SKM-1 (cell line): ENCODE measurements at regions not wholly inside any gene's neighbourhood (a gene's known extent, or its start where the extent isn't known, plus 50 kb on each side); places are given as distances from the start of the nearest gene placed in this dataset.
"Not testable (repeated sequence)": the region's sequence is repeated elsewhere in the genome, so short reads cannot be mapped to it uniquely, and the experiment has no call there.

Experiments used
- DNase-seq: peaks from one replicate; lab custom pipeline; 2025; ENCODE audit not compliant: unreplicated experiment; lab: John Stamatoyannopoulos, UW

DNA sequence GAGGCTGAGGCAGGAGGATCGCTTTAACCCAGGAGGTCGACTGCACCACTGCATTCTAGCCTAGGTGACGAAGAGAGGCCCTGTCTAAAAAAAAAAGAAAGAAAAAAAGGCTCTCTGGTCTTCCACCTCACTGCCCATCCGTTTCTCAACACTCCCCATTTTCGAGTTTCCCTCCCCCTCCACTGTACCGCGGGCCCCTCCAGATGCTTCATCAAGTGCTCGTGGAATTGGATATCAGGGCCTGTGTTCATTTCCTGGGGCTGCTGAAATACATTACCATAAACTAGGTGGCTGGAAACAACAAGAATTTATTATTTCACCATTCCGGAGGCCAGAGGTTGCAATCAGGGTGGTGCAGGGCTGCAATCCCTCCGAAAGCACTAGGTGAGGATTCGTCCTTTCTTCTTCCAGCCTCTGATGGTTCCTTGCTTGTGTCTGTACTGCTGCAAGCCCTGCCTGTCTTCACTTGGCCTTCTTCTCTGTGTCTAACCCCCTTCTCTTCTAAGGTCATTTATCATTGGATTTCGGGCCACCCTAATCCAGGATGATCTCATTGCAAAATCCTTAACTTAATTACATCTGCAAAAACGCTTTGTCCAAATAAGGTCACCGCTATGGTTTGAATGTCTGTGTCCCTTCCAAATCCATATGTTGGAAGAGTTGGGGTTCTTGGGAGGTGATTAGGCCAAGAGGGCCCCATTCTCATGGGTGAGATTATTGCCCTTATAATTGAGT, 135.1 kb downstream of the CRLF3 start:
- DNase-seq = not testable (repeated sequence)

DNA sequence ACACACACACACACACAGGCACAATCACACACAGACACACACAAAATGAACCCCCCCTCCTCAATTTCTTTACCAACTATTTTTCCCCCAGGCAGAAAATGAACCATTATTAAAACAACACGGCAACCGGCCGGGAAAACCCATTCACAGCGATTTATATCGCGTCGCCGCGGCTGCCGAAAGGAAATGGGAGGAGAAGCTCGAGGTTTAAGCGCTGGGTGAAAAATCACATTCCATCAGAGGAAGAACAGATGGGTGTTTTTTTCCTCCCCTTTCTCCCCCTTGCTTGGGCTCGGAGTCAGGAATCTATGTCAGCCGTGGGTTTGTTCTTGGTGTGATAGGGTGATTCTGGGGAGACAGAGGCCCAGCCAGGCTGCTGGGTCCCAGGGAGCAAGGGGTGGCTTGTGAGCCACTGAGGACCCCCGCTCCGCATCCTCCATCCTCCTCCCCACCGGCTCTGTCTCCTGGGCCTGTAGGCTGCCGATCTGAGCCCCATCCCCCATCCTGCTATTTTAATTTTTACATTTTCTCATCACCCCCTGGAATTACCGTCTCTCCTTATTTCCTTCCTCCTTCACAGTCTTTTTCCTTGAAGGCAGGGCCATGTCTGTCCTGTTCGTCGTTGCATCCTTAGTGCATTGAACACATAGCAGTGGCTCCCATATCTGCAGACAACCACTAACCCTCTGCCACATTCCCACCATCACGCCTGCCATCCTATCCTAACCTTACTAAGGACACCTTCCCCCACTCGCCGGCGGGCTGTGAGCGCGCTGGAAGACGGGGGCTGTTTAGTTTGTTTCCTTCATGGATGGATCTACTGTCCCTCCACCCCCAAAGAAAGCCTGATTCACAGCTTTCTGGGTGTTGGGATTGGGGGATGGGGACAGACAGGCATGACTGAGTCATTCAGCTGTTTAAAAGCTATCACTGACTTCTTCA, 137.7 kb downstream of the CRLF3 start:
- not testable (repeated sequence) for DNase-seq

DNA sequence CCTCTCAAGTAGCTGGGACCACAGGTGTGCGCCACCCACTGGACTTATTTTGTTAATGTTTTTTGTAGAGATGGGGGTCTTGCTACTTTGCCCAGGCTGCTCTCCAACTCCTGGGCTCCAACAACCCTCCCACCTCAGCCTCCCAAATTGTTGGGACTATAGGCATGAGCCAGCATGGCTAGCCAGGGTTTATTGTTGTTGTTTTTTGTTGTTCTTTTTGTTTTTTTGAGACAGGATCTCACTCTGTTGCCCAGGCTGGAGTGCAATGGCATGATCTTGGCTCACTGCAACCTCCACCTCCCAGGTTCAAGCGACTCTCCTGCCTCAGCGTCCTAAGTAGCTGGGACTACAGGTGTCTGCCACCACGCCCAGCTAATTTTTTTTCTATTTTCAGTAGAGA, 142.2 kb downstream of the CRLF3 start:
- DNase-seq = not testable (repeated sequence)

DNA sequence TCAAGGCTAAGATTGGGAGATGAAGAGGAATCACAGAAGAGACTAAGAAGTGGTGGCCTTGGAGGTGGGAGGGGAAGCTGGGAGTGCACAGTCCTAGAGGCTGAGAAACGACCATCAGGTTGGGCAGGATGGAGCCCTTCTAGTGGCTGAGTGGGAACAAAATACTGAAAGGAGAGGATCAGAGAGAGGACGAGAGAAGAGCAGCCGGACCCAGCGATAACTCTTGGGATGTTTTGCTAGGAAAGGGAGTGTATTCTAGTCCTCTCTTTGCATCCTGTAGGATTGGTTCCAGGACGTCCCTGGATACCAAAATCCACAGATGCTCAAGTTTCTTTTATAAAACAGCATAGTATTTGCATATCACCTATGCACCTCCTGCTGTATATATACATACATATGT, 143.8 kb downstream of the CRLF3 start:
- DNase-seq = not testable (repeated sequence)

DNA sequence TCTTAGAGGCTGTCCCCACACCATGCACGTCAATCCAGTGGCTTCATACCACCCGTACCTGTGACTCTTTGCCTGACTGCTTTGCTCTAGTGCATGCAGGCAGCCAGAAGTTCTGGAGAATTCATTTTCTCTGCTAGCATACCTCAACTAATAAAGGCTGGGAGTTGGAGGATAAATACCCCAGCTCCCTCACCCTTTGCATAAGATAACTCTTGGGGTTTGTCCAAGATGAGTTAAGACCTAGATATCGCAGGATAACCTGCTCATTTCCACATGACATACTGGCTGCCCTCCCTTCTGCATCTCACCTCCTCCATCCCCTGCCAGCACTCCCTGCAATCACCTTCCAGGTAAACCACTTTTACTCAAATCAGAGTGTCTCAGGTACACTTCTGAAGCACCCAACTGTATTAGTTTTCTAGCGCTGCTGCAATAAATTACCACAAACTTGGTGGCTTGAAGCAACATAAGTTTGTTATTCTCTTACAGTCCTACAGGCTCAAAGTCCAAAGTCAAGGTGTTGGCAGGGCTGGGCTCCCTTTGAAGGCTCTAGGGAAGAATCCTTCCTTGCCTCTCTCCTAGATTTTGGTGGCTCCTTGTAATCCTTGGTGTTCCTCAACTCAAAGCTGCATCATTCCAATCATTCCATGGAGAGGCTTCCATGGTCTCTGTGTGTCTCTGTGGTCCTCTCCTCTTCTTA, 146.8 kb downstream of the CRLF3 start:
- no peak for DNase-seq

DNA sequence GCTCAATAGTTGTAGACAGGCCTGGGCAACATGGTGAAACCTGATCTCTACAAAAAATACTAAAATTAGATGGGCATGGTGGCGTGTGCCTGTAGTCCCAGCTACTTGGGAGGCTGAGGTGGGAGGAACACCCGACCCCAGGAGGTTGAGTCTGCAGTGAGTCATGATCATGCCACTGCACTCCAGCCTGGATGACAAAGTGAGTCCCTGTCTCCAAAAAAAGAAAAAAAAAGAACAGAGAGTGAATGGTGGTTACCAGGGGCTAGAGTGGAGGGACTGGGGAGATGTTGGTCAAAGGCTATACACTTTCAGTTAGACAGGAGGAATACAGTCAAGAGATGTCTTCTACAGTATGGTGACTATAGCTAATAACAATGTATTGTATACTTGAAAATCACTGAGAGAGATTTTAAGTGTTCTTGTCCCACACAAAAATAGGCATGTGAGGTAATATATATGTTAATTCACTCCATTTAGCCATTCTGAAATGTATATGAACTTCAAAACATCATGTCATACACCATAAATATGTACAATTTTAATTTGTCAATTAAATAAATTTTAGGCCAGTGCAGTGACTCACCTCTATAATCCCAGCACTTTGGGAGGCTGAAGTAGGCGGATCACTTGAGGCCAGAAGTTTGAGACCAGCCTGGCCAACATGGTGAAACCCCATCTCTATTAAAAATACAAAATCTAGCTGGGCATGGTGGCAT, 148.6 kb downstream of the CRLF3 start:
- DNase-seq = not testable (repeated sequence)

DNA sequence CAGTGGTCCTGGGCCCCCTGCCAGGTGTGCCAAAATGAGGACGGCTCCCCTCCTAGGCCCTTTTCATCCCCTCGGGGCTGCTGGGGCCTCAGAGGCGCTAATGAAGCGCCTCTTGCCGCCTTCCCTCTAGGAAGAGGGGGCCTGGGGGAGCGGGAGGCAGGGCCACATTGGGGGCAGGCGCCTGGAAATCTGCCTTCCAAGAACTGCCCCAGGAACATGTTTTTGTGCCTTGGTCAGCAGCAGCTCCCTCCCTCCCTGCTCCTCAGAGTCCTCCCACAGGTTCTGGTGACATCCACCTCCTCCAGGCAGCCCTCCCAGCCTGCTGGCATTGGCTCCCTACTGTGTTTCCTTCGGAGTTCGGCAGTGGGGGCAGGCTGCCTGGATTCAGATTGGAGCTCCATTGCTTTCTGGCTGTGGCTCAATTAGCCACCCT, 155.3 kb downstream of the CRLF3 start:
- DNase-seq = not testable (repeated sequence)

DNA sequence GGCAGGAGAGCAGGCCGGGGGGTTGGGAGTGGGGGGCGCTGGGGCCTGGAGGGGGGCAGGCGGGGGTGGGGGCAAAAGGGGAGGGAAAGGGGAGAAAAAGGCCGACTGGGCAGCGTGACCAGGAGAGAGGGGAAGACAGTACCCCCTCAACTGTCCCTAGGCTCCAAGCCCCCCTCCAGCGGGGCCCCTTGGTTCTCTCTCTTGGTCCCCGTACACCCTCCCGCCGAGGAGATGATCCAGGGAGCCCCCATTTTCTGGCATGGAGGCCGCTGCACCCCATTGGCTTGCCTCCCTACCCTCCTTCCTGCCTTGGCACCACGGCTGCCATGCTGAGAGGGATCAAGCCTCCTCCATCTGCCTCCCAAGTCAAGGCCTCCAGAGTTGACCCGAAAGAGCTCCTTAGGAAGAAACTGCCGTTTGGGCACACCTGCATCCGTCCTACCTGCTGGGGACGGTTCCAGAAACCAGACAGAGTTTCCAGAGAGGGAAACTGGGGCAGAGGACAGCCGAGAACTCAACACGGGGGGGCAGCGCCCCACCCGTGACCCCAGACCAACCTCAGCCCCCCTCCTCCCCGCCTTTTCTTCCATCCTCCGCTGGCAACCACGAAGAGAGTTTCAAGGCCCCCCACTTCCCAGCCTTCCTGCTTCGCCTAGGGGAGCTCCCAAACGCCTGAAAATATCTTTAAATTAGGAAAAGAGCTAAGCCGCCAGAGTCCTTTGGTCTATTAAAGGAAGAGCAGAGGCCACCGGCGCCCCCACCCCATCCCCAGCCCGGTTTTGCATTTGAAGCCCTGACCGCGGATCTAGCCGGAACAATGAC, 155.9 kb downstream of the CRLF3 start:
- not testable (repeated sequence) for DNase-seq

DNA sequence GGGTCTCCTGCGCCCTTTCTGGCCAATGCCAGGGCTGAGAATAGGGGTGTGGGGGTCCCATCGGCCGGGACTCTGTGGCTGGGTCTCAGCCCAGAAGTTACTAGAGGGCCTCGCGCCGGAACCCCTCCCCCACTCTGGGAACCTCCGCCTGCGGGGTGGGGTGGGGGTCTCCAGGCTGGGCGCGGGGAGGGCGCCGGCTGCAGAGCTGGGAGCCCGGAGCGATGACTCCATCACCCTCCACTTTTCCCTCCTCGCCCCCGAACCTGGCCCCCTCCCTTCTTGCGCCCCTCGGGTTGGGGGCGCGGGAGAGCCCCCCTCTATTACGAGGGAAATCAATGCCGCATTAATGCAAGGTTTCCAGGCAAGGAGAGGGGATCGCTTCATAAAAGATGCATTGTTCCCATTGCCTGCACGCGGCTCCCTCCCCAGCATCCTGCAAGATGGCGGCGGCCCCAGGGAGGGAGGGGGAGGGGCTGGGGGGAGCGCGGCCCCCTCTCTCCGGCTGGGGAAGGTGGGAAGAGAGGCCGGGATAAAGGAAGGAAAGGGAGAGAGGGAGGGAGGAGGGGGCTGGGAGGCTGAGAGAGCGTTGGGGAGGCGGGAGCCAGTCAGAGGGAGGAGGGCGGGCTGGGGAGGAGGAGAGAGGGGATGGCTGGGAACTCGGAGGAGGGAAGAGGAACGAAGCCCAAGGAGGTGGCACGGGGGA, 156.7 kb downstream of the CRLF3 start:
- DNase-seq = not testable (repeated sequence)

DNA sequence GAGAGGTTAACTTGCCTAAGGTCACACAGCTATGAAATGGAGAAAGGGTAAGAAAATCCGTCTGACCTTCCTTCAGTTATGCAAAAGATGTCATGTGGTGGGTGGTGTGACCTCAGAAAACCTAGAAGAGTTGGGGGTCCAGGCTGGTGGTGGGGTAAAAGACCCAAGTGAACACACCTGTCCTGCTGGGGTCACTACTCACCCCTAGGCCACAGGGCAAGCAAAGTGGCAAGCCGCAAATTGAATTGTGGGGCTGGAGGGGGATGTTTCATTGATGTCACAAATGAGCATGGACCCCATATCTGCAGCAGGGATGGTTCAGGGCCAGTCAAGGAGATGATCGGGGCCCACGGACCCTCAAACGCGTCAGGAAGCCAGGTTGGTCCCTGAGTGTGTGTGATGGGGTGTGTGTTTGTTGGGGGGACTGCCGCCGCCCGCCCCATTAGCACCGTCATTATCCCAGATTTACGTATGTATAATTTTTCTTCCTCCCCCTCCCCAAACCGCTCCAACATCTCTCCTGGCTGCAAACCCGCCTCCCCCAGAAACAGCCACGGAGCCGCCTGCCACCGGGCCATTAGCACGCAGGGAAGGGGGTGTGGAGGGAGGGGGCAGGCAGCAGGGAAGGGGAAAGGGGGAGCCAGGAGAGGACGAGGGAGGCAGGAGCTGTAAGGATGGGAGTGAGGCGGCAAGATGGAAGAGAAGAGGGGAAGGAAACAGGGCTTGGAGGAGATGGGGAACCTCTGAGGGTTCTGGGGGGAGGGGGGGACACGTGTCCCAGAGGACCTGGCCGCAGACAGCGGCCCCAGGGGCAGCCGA, 157.4 kb downstream of the CRLF3 start:
- not testable (repeated sequence) for DNase-seq

DNA sequence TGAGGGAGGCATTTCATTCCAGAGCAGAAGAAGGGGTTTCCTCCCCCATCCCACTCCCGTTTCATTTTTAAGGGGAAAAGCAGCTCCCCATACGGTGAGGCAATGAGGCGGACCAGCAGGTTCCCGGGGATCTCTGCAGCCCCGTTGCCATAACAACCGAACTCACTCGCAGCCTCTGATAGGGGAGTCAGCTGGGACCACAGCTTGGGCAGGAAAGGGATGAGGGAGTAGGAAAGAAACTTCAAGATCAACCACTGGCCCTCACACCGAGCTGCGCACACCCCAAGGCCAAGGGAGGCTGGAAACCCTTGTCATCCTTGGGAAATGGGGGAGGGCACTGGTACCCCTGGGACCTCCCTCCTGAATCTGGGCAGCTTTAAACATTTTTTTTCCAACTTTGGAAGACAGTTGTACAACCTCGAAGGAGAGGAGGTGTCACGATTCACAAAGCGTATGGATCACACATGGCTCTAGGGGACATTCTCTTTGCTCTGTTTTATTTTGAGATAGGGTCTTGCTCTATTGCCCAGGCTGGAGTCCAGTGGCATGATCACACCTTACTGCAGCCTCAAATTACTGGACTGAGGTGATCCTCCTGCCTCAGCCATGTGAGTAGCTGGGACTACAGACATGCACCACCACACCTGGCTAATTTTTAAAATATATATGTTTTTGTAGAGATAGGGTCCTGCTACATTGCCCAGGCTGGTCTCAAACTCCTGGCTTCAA, 160.6 kb downstream of the CRLF3 start:
- not testable (repeated sequence) for DNase-seq

DNA sequence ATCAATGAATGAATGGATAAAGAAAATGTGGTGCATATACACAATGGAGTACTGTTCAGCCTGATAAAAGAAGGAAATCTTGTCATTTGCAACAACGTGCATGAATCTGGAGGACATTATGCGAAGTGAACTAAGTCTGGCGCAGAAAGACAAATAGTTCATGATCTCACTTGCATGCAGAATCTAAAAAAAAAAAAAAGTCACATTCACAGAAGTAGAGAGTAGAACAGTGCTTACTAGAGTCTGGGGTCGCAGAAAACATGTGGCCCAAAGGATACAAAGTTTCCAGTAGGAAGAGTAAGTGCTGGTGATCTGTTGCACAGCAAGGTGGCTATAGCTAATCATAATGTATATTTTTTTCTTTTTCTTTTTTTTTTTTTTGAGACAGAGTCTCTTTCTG, 167.3 kb downstream of the CRLF3 start:
- DNase-seq = not testable (repeated sequence)

DNA sequence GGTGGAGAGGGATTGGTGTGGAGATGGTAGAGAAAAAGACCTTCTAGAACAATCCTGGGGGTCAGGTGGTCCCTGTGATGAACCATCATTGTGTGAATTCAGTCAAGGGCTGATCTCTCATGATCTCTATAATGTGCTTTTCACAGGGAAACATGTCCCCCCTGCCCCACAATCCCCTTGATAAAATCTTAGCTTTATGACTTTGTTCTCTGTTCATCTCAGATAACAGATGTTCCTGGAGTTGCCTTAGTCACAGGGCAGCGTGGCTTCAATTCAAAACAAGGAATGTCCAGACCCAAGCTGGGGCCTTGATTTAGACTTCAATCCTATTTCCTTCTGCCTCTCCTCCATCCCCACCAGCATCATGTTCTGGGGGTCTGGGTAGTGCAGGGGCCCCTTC, 171.5 kb downstream of the CRLF3 start:
- DNase-seq = not testable (repeated sequence)

DNA sequence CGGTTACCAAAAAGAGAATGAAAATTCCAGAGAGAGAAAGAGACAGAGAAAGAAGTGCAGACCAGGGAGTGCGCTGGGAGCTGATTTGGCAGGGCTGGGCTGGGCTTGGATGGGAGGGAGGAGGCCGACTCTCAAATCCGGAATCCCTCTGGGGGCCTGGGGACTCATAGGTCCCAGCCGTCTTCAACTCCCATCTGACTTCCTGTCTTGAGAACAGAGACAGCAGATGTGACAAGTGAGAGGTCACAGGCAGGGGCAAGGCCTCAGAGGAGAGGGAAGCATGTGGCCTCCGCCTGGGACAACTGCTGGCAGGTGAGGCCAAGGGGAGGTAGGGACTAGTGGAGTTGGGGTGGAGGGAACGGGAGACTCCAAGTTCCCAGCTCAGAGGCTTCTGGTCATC, 172.9 kb downstream of the GOSR1 start:
- DNase-seq = not testable (repeated sequence)

DNA sequence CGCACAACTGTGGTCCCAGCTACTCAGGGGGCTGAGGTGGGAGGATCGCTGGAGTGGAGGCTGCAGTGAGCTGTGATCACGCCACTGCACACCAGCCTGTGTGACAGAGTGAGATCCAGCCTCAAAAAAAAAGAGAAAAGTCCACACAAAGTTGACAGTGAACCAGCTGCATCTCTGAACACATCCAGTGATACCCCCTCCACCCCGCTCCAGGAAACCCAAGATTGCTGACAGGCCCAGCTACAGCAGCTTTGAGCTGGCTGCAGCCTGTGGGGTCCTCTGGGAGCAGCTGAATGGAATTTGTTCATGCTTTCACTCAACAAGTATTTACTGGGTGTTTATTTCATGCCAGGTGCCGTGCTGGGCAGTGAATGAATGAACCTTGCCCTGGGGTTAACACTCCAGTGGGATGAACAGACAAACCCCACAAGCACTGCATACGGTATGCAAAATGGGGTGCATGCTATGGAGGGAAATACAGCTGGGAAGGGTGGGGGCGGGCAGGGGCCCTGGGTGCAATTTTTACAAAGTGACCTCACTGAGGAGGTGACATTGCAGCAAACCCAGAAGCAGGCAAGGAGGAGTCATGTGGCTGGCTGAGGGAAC, 170.9 kb downstream of the GOSR1 start:
- not testable (repeated sequence) for DNase-seq

DNA sequence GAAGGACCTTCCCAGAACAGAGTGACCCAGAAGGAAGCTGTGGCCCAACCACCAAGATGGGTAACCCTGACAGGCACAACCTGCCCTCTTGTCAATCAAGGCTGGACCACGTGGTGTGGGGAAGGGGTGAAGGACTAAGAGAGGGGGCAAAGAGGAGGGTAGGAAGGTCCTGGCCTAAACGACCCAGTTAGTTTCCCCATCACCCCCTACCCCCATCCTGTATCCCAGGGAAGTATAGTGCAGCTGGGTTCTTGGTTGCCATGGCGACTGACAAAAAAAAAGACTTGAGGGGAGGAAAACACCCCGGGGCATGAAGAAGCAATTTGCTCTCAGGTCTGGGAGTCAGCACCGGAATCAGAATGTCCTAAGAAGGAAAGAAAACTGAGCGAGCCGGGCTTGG, 168.7 kb downstream of the GOSR1 start:
- not testable (repeated sequence) for DNase-seq

DNA sequence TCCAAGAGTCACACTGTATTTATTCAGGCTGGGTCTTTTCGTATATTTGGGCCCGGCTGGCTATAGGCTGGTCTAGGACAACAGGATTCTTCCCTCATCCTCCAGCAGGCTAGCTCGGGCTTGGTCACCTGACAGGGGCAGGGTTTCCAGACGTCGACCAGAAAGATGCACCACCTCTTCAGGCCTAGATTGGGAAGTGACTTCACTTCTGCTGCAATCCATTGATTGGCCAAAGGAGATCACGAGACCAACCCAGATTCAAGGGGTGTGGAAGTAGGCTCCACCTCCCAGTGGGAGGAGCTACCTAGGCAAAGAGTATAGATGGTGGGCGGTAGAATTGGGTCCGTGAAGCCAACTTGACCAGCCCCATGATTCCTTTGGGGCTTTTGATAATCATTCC, 167.5 kb downstream of the GOSR1 start:
- not testable (repeated sequence) for DNase-seq
